IMR-90 (cell line): ENCODE measurements at regions not wholly inside any gene's neighbourhood (a gene's known extent, or its start where the extent isn't known, plus 50 kb on each side); places are given as distances from the start of the nearest gene placed in this dataset.

Experiments used
- ATAC-seq: fragments of 200-7000 bp; cut with Tn5 transposase; 2 replicates; pipeline ENCODE4 v1.9.1; 2020; ENCODE audit warnings: low read depth, mild to moderate bottlenecking, moderate library complexity
- BruUV-seq: library from RNA; stranded (reverse); fragments of 400-500 nt; replicated peaks from 2 replicates; lab custom pipeline; 2021; lab: Mats Ljungman, UMichigan
- CTCF ChIA-PET: fragments of 300-600 bp; formaldehyde crosslinking; extraction: SDS; loops from one replicate; lab custom pipeline; 2021; ENCODE audit warnings: antibody characterized with exemption; lab: Yijun Ruan, JAX
- POLR2A ChIA-PET: fragments of 300-600 bp; sonication (Branson Sonifier 250); formaldehyde crosslinking; loops from one replicate; lab custom pipeline; 2022; ENCODE audit warnings: antibody characterized with exemption; ENCODE audit not compliant: unreplicated experiment; lab: Charles Lee
- DNase-seq: peaks from one replicate; pipeline ENCODE4 v3.0.0; 2013
- H2AFZ ChIP-seq: replicated peaks from 2 replicates; pipeline ENCODE3; 2013; ENCODE audit warnings: low read length, mild to moderate bottlenecking; ENCODE audit not compliant: poor library complexity
- H2AK5ac ChIP-seq: 2 replicates; pipeline ENCODE4 v1.6.1; 2013; ENCODE audit warnings: low read depth, low read length, inconsistent platforms
- H2AK9ac ChIP-seq: replicated peaks from 2 replicates; pipeline ENCODE3; 2013; ENCODE audit warnings: mild to moderate bottlenecking, low read depth, low read length, moderate library complexity; ENCODE audit not compliant: poor library complexity
- H2BK120ac ChIP-seq: 2 replicates; pipeline ENCODE4 v1.6.1; 2013; ENCODE audit warnings: low read depth, low read length, inconsistent platforms
- H2BK15ac ChIP-seq: 3 replicates; pipeline ENCODE4 v1.6.1; 2013; ENCODE audit warnings: low read depth, low read length, inconsistent platforms
- H2BK20ac ChIP-seq: 2 replicates; pipeline ENCODE4 v1.6.1; 2013; ENCODE audit warnings: low read depth, mild to moderate bottlenecking, inconsistent platforms, low read length, moderate library complexity
- H2BK5ac ChIP-seq: 2 replicates; pipeline ENCODE4 v1.6.1; 2013; ENCODE audit warnings: mild to moderate bottlenecking, low read depth, low read length, inconsistent platforms; ENCODE audit not compliant: poor library complexity, severe bottlenecking
- H3K14ac ChIP-seq: replicated peaks from 2 replicates; pipeline ENCODE4 v1.6.1; 2013; ENCODE audit warnings: low read depth, low read length, inconsistent platforms
- H3K18ac ChIP-seq: 2 replicates; pipeline ENCODE4 v1.6.1; 2013; ENCODE audit warnings: low read depth, low read length, control low read depth
- H3K23ac ChIP-seq: 2 replicates; pipeline ENCODE4 v1.6.1; 2013; ENCODE audit warnings: low read depth, low read length, inconsistent platforms
- H3K27ac ChIP-seq: 2 replicates; pipeline ENCODE4 v1.5.1; 2013; ENCODE audit warnings: mild to moderate bottlenecking, control low read depth, low read length; ENCODE audit not compliant: insufficient read depth
- H3K27me3 ChIP-seq: 2 replicates; pipeline ENCODE4 v1.6.1; 2013; ENCODE audit warnings: low read length; ENCODE audit not compliant: control insufficient read depth, insufficient read depth
- H3K36me3 ChIP-seq: 2 replicates; pipeline ENCODE4 v1.6.1; 2013; ENCODE audit warnings: low read length, mixed read lengths; ENCODE audit not compliant: control insufficient read depth, insufficient read depth
- H3K4ac ChIP-seq: 2 replicates; pipeline ENCODE4 v1.6.1; 2013; ENCODE audit warnings: low read depth, low read length, inconsistent platforms
- H3K4me1 ChIP-seq: 2 replicates; pipeline ENCODE4 v1.6.1; 2013; ENCODE audit warnings: low read length, mixed read lengths; ENCODE audit not compliant: control insufficient read depth, insufficient read depth
- H3K4me2 ChIP-seq: 2 replicates; pipeline ENCODE4 v1.6.1; 2013; ENCODE audit warnings: low read depth, mild to moderate bottlenecking, control low read depth, low read length, moderate library complexity
- H3K4me3 ChIP-seq: 2 replicates; pipeline ENCODE4 v1.5.1; 2013; ENCODE audit warnings: low read depth, mild to moderate bottlenecking, control low read depth, low read length, moderate library complexity; ENCODE audit not compliant: insufficient read depth
- H3K56ac ChIP-seq: 2 replicates; pipeline ENCODE4 v1.6.1; 2013; ENCODE audit warnings: low read length, inconsistent platforms; ENCODE audit not compliant: insufficient read depth; ENCODE audit errors: extremely low read depth
- H3K79me1 ChIP-seq, 2 experiments: 2 replicates each; pipeline ENCODE4 v1.6.1; 2013; ENCODE audit warnings: low read length in 2 of 2, inconsistent platforms in 1 of 2, low read depth in 1 of 2
- H3K9ac ChIP-seq: 2 replicates; pipeline ENCODE4 v1.6.1; 2013; ENCODE audit warnings: low read depth, low read length, control low read depth
- H3K9me1 ChIP-seq: 2 replicates; pipeline ENCODE4 v1.6.1; 2013; ENCODE audit warnings: low read length, inconsistent platforms; ENCODE audit not compliant: insufficient read depth
- H3K9me3 ChIP-seq: 2 replicates; pipeline ENCODE4 v1.6.1; 2013; ENCODE audit warnings: low read length; ENCODE audit not compliant: control insufficient read depth, insufficient read depth
- H4K20me1 ChIP-seq: 2 replicates; pipeline ENCODE4 v1.6.1; 2013; ENCODE audit warnings: low read length, inconsistent platforms; ENCODE audit not compliant: insufficient read depth
- H4K5ac ChIP-seq: 2 replicates; pipeline ENCODE4 v1.6.1; 2013; ENCODE audit warnings: mild to moderate bottlenecking, low read depth, low read length, control low read depth
- H4K8ac ChIP-seq, 2 experiments: 2 replicates each; pipeline ENCODE4 v1.6.1; 2013; ENCODE audit warnings: low read depth in 2 of 2, low read length in 2 of 2, control low read depth in 1 of 2, inconsistent platforms in 1 of 2
- H4K91ac ChIP-seq: 2 replicates; pipeline ENCODE4 v1.6.1; 2013; ENCODE audit warnings: low read depth, low read length, inconsistent platforms; ENCODE audit not compliant: insufficient read depth
- CTCF ChIP-seq: conservative IDR thresholded peaks from 2 replicates; pipeline ENCODE4 v1.5.1; 2012; ENCODE audit warnings: mild to moderate bottlenecking, low read depth, low read length, improper control_type of control experiment
- MAZ ChIP-seq: IDR thresholded peaks from 2 replicates; pipeline ENCODE4 v1.6.1; 2012; ENCODE audit warnings: low read depth, mild to moderate bottlenecking, low read length, improper control_type of control experiment, moderate library complexity, borderline replicate concordance
- MXI1 ChIP-seq: IDR thresholded peaks from 2 replicates; pipeline ENCODE4 v1.6.1; 2012; ENCODE audit warnings: low read depth, mild to moderate bottlenecking, low read length, moderate library complexity, borderline replicate concordance
- POLR2A ChIP-seq: IDR thresholded peaks from 2 replicates; pipeline ENCODE4 v1.6.1; 2012; ENCODE audit warnings: mild to moderate bottlenecking, low read depth, low read length
- USF2 ChIP-seq: fragments of 150-350 bp; IDR thresholded peaks from 2 replicates; pipeline ENCODE4 v1.6.1; 2017; ENCODE audit warnings: mild to moderate bottlenecking, antibody characterized with exemption, low read length, low read depth
- WGBS, 2 experiments: methylation state at CpG; one replicate each; pipeline versions ENCODE4 v1.1.5 to v1.1.7; 2013; ENCODE audit warnings: missing lambda C conversion rate in 2 of 2; ENCODE audit not compliant: insufficient read length in 1 of 2; ENCODE audit errors: extremely low coverage in 2 of 2; 5-methylcytosine and 5-hydroxymethylcytosine counted together
- dilution Hi-C: fragments of 300-500 bp; cut with HindIII; formaldehyde crosslinking; loops from one replicate; pipeline ENCODE4 v1.14.3; 2018; ENCODE audit warnings: low sequenced_read_pairs; ENCODE audit not compliant: unreplicated experiment
- in situ Hi-C: fragments of 300-500 bp; cut with MboI; formaldehyde crosslinking; loops from 3 replicates; pipeline ENCODE4 v1.14.3; 2019; ENCODE audit warnings: low sequenced_read_pairs, inconsistent platforms, mixed read lengths
- intact Hi-C: fragments of 100-400 bp; cut with micrococcal nuclease; formaldehyde crosslinking; loops from 2 replicates; pipeline ENCODE4 v1.10.0; 2022

GRCh38 chr2:172287605-172288315 is 139.6 kb upstream of the ITGA6 start:
- TF ChIP-seq MXI1 (no peak), USF2 (no peak), MAZ (no peak), CTCF (no peak), POLR2A (no peak)
- in situ Hi-C loops, result no loop called here
- Histone ChIP-seq H3K36me3 (no peaks in the 10 kb centered on the region), H3K9me3 (no peaks in the 10 kb centered on the region), H4K91ac (no peak overlapping the region), H4K20me1 (no peaks in the 10 kb centered on the region), H3K4me3 (no peak overlapping the region), H4K8ac (no peak overlapping the region), H3K27me3 (no peaks in the 10 kb centered on the region), H2AFZ (no peak overlapping the region), H3K56ac (no peak overlapping the region), H2BK15ac (no peak overlapping the region), H3K23ac (no peak overlapping the region), H2BK20ac (0 out of 2 replicates have a peak overlapping the region, but pooled peaks have one; percentile 5), H3K79me1 (no peaks in the 10 kb centered on the region), H2AK5ac (no peak overlapping the region), H3K18ac (no peak overlapping the region), H2BK120ac (no peak overlapping the region), H3K4ac (no peak overlapping the region), H2AK9ac (no peak overlapping the region), H3K9me1 (peaks cover 3% of the 10 kb centered on the region; the same call in 1 of the 2 replicates), H2BK5ac (no peak overlapping the region), H3K9ac (no peak overlapping the region), H3K4me2 (no peak overlapping the region), H3K4me1 (peaks cover 8% of the 10 kb centered on the region), H3K27ac (no peak overlapping the region), H4K5ac (no peak overlapping the region), H3K14ac (no peak overlapping the region)
- no peak for DNase-seq
- intact Hi-C loops, result loop anchor here (10.0 kb wide), 1 partner anchor 113 kb away; no protein-coding TSS in a partner anchor
- no TSS peak for BruUV-seq
- ChIA-PET POLR2A (no interaction called here), CTCF (interaction anchor here (0.5 kb wide), 1 partner anchor 1092 kb away, joined by 4 read pairs; no protein-coding TSS in a partner anchor)
- no peak for ATAC-seq
- no CpG with 5 or more reads among the region's 6 CpGs for WGBS, 2 experiments
- dilution Hi-C loops, result no loop called here
